Hypothalamus (tissue), 51 donors: ENCODE measurements at regions not wholly inside any gene's neighbourhood (a gene's known extent, or its start where the extent isn't known, plus 50 kb on each side); places are given as distances from the start of the nearest gene placed in this dataset.

Source experiments
- DNase-seq, 51 donors: peaks; one replicate each; lab custom pipeline; 2025; lab: John Stamatoyannopoulos, UW

DNA sequence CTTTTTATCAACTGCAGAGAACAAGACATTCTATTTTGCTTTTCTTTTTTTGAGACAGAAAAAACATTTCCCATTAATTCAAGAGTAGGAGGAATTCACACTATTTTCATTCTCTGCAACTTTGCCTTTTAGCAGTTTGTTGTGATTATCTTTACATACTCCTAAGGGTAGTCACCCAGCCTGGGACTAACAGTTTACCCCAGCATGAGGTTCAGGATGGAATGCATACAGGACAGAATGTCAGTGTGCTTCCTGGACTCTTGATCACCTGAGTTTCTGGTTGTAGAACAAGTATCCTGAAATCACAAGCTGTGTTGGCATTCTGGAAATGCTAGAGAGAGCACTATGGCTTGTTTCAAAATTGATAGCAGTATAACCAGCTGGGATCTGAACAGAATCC, 368.1 kb downstream of the KIF4B start:
- DNase-seq = no peak

DNA sequence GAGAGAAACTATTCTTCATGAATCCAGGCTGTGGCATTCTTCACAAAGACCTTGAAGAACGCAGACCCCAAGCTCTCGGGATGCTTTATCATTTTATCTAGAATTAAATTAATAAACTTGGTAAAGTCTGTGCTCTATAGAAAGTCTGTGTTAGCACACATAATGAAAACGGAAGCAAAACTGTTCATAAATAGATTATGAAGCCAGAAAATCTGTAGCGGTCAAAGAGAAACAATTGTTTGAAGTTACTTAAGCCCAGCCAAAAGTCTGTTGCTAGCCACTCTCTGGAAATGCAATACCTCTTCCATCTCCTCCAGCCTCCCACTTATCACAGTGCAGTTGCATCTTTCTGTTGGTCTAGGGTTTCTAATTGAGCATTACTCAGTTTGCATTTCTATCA, 375.9 kb downstream of the KIF4B start:
- DNase-seq = no peak

DNA sequence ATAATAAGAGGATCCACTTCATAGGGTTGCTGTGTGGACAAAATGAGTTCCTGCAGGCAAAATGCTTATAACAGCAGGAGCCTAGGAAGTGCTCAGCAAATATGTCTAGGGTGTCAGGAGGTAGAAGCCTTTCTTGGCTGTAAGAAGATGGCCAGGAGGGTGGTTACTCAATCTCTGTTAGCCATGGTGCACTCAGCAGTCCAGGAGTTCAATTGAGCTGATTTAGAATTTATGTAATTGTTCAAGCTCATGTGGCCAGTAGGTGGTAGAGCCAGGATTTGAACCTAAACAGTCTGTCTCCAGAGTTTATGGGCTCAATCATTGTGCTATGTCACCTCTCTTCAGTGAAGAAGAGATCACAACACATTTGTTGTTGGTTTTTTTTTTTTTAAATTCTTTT, 381.2 kb downstream of the KIF4B start:
- DNase-seq = no peak

DNA sequence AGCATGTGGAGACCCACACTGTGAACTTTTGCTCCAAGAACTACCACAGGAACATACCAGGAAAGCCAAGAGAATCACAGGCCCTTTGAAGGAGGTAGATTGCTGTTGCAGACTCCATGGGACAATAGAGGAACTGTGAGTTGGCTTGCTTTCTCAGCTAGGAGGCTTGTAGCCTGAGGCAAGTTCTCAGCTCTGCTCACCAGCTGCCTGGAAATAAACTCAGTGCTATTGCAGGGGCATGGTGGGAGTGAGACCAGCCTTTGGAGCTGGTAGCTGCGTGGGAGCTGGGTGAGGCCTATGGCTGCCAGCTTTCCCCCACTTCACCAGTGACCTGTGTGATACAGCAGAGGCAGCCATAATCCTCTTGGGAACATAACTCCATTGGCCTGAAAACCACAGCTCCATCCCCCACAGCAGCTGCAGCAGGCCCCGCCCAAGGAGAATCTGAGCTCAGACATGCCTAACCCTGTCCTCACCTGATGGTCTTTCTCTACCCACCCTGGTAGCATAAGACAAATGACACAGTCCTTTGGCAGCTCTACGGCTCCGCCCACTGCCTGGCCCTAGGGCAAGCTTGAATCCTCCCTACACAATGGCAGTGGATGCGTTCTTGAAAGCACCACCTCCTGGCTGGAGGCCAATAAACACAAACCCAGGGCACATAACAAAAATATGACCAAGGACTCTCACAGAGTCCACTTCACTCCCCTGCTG, 389.5 kb downstream of the KIF4B start:
- DNase-seq = no peak

DNA sequence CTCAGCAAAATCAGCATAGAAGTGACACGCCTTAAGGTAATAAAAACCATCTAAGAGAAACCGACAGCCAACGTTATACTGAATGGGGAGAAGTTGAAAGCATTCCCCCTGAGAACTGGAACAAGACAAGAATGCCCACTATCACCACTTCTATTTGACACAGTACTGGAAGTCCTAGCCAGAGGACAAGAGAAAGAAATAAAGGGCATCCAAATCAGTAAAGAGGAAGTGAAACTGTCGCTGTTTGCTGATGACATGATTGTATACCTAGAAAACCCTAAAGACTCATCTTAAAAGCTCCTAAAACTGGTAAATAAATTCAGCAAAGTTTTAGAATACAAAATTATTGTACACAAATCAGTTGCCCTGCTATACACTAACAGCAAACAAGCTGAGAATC, 393.3 kb downstream of the KIF4B start:
- DNase-seq = no peak

DNA sequence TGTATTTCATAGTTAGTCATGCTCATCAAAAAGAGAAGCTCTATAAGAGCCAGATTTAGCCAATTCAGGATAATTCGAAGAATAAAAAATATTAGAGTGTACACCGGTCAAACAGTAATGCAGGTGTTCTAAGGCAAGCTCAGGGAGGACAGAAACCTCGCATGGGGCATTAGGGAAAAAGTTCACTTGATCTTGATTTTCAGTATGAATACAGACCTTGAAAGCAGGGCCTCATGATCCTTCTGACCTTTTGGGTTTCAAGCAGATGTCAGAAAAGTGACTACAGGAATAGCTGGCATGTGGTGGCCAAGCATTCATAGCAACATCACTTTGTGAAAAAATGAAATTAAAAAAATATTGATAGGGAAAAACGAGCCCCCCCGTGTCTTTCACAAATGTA, 394.9 kb downstream of the KIF4B start:
- no peak for DNase-seq

DNA sequence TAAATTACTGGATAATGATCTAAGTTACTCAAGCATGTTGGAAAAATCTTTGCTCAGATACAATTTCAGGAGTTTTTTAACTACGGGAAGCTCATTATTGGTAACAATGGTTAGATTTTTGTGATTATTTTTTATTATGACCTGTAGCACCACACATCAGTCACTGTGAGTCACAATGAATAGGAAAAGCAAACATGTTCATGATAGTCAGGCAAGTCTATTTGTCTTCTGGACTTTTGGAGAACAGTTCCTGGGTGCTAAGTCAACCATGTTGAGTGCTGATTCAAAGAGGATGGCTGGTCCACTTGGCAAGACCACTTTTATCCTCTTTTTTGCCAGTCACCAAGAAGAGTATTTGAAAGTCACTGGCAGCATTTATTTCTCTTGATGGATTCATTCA, 403.2 kb downstream of the KIF4B start:
- no peak for DNase-seq

DNA sequence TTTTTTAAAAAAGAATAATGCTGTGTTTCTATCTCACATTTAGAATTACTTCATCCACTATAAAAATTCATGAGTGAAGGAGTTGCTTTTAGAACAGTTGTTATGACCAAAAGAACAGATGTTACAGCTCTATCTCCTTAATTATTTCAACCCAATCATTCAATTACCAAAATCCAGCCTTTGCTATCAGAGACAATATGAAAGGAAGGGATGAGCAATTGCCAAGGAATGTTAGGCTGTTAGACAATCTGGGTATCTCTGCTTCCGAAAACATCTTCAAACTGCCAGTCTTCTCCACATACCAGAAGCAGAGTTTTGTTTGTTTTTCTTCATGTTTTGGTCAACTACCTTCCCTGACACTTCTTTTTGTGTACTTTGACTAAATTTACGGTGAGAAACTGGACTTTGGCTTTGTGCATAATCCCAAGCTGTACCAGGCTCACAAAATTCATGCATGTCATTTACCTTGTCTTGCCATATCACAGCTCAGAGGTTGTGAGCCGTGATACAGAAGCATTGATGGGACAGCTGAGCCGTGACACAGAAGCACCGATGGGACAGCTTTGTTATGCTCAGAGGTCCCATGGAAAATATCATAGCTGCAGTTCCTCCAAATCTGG, 405.5 kb downstream of the KIF4B start:
- no peak for DNase-seq

DNA sequence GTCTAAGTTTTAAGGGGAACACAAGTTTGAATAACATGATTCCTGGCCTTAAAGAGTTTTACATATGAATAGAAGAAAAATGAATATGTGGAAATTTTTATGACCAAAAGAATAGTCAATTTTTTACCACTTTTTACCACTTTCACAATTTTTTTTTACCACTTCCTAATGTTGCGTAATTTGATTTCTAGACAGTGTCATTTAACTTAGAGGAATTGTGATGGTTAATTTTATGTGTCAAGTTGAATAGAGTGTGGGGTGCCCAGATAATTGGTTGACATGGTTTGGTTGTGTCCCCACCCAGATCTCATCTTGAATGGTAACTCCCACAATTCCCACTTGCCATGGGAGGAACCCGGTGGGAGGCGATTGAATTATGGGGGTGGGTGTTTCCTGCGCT, 416.6 kb downstream of the KIF4B start:
- DNase-seq = no peak

DNA sequence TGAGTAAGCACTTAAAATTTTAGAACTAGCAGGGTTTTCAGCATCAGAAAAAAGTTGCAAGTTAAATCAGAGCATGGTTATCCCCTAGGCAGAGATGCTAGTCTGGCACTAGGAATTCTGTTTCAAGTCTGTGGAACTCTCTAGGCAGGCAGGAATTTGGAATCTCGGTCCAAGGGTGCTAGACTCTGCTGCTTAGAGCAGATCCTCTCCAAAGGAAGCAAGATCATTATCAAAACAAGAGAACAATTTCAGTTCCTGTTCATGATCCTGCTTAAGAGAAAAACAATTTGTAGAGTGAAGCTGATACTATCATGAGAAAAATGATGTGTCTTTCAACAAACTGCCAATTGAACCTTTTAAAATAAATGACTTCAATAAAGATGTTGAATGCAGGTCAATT, 420.7 kb downstream of the KIF4B start:
- no peak for DNase-seq

DNA sequence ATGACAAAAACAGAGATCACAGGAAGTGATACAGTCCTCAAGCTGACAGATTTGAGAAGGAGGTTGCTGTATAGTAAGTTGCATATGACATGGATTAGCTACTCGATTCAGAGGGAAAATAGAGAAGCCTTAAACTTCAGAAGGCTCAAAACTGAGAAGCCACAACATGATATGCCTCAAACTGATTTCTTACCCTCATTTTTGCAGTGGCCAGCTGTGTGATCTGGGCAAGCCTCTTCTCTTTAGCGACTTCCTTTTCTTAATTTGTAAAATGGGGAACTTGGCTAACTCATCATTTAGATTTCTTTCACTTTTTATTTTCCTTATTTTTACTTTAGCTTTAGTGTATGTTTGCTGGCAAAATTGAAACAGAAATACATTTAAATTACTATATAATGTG, 421.1 kb downstream of the KIF4B start:
- no peak for DNase-seq

DNA sequence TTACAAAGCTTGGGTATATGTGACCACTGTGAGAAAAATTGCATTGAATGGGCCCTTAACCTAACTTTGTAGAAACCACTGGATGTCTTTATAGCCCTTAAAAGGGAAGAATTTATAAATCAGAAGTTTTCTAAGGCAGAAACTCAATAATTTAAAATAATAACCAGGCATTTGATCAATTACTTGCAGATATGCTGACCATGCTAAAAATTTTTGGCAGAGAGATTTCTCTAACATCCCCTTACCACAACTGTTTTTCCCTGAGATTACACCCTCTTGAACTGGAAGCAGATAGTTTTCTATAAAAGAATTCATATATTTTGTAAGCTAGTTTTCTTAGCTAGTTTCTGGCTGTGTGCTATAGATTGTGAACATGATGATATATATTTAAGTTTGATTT, 428.3 kb downstream of the KIF4B start:
- DNase-seq = no peak

DNA sequence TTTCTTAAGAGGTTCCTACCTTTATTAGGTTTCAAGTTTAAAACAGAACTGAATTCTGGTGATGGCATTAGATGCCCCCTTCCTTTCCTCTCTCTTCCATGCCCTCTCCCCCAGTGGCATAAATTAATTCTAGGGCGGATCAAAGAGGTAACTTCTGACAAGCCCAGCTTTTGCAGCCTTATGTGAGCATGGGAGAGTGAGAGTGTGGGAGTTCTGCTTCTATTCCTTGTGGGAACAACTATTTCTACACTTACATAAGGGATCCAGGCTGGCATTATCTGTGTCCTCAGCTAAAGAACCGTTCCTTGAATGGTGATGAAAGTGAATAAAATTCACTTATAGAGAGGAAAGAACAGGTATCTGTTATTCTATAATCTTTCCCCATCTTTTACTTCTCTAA, 437.6 kb downstream of the KIF4B start:
- no peak for DNase-seq

DNA sequence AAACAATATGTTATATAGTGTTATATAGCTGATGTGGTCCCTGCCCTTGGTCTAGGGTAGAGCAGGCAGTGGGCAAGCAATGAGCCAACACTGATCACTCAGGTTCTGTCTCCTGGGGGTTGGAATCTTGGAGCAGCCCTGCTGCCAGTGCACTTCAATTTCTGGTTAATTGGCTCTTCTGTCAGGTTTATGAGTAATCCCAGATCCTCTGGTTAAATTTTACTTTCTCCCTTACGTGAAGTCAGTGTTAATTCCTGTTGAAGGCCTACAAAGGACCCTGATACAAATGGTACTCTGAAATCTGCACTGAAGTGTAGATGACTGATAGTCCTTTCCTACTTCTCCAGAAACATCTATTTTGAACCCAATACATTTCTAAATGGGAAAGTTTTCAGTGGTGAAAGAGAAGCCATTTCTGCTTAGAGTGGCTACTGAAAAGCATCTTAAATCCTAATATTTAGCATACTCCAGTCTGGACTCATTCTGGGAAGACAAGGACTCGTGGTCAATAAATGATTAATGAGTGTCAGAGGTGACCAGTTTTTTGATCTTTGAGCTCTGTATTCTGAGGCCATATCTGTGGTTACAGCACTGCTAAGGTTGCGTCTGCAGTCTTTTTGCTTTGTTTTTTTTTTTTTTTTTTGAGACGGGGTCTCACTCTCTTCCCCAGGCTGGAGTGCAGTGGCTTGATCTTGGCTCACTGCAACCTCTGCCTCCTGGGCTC, 442.4 kb downstream of the KIF4B start:
- DNase-seq = no peak

DNA sequence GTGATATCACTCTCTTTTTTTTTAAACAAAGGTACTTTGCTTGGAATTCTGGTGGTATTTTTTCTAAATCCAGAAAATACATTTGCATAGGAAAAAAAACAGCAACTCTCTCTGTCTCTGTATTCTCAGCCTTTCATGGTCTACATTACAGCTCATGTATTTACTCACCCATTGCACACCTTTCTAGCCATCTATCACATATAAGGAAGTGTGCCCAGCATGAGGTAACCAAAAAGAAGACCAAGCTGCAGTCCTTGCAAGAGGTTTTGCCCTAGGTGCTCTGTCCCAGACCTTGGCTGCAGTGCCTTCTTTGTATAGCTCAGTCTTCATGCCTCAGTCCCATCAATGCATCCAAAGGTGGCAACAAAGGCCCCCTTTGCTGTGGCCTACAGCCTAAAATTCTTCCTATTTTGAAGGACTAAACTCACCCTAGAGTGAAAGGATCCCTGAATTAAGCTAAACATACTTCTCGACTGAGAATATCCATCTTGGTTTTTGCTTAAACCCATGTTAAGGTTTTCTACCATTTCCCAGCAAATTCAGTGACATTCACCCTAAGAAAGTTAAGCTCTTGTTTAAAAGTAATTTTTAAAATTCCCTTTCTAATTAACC, 446.4 kb downstream of the KIF4B start:
- DNase-seq = no peak

DNA sequence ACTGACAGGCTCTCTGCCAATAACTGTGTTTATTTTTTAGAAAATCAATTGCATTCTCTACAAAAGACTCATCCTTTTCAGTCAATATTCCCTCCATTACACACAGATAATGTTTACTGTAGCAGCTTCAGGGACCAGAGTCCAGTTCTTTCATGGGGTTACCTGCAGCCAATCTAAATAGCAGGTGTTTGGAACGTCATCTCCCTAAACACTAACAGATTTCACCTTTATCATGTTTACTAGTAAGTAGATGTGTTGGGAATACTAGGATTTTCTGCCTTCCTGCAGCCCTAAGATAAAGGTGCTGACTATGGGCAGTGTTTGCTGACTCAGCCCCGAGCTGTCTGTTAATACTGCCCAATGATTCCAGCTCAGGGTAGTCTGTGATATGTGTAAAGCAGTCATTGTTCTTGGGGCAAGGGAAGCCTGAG, 447.0 kb downstream of the KIF4B start:
- DNase-seq = no peak

DNA sequence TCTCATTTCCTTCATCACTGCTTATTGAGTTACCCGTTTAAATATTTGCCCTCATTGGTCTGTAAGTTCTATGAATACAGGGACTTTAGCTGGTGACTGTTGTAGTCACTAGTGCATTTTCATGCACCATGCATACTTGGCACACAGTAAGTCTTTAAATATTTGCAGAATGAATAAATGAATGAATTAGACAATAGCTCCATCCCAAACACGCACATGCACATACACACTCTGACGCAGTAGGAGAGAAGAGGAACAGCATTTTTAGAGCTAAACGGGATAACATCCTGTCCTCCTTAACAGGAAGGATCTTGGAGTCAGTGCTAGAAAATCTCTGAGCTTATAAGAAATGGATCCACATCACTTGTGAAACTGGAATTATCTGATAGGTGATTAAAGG, 447.7 kb downstream of the KIF4B start:
- no peak for DNase-seq

DNA sequence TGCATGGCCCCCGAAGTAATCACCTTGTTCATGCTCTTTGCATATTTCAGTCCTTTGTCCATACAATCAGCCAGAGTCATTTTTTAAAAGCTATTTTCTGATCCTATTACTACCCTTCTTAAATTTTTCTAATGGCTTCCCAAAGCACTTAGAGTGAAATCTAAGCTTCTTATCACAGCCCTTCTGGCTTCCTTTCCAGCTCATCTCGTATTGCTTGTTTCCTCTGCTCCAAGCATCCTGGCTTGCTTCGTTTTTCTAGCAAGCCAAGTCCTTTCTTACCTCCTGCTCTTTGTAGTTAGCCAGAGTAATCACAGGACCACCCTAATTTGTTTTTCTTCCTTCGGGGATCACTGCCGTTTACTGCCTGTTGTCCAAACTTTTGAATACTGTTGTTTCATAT, 453.3 kb downstream of the KIF4B start:
- DNase-seq = no peak

DNA sequence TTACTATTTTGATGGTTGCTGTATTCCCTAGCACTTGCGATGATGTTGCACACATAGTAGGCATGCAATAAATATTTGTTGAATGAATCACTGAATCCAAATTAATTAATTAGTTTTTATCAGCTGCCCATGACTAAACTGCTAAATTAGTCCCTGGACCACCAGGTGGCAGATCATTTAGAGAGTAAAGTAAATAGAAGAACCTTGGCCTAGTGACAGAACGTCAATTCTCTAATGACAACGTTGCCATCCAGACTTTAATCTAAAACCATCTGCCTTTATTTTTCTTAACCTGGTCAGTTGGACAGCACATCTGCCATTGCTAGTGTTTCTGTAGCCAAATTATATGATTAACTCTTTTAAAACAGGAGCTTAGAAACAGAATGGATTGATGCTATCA, 457.5 kb downstream of the KIF4B start:
- DNase-seq = no peak

DNA sequence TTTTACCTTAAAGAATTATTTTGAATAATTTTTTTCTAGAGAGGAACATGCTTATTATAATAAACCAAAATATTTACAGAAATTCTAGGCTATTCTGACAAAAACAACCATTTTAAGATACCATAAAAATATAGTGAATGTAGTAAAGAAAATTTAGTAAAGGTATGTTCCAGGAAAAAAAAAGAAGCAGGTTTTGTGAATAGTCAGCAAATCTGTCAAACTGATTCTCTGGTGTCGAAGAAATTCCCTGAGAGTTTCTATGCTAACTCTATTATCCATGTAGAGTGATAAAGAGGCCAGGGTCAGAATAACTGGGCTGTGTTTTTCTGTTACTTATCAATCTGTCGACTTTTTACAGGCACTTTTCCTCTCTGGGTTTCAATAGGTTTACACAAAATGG, 459.2 kb downstream of the KIF4B start:
- no peak for DNase-seq

DNA sequence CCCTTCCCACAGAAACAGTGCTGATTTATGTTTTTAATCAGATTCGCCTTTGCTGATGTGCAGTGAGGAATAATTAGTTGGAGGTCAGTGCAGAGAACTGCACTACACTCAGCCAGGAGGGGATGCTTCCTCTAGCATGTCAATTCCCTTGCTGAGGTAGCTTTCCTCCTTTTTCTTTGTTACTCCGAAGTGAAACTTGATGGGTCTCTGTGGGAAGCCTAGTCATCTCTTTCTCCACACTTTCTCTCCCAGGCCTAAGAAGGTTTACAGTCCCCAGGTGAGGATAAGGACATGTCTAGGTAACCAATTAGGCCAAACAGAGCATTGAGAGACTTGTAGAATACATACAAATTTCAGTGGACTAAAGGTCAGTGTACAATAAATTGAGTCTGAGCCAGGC, 461.8 kb downstream of the KIF4B start:
- DNase-seq = no peak

DNA sequence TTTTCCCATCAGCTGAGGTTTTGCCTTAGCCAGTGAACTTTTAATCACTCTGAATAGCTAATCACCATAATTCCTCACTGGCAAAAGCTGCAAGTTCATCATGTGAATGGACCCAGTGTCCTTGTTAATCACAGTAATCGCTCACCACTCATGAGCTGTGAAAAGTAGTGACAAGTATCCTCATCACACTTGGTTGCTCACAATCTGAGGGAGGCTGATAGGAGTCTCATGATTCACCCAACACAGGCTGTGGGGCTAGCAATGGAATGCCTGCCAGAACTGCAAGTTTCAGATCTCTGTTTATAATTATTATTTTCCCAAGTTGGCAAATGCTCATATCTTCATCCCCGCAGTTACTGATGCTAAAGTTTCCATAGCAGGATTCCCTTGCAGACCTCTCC, 467.2 kb downstream of the KIF4B start:
- DNase-seq = peak in 1 of 51 donors; percentile 3
